T47D (cell line): ENCODE measurements at regions not wholly inside any gene's neighbourhood (a gene's known extent, or its start where the extent isn't known, plus 50 kb on each side); places are given as distances from the start of the nearest gene placed in this dataset.
"Not testable (repeated sequence)": the region's sequence is repeated elsewhere in the genome, so short reads cannot be mapped to it uniquely, and the experiment has no call there.

ENCODE experiments used
- DNase-seq, 2 experiments: peaks; one replicate each; pipeline versions ENCODE4 v3.0.0 to v3.0.0-alpha.2; 2011 to 2012; ENCODE audit warnings: low read depth in 1 of 2, low spot score in 1 of 2
- JUND ChIP-seq: IDR thresholded peaks from 2 replicates; pipeline ENCODE4 v1.6.1; 2012; ENCODE audit warnings: low read depth
- in situ Hi-C: cut with HindIII; loops from 2 replicates; pipeline ENCODE4 v1.10.0; 2016; ENCODE audit warnings: low sequenced_read_pairs, low pct_unique_long_range_greater_than_20kb

- in situ Hi-C loops, result no loop called here
- no peak for DNase-seq
Observed at GRCh38 chr2:2587354-2587753, 256.3 kb upstream of the MYT1L start.

GRCh38 chr2:2586931-2587330 lies 255.9 kb upstream of the MYT1L start:
- no peak for DNase-seq
- no peak for TF ChIP-seq JUND
- in situ Hi-C loops, result no loop called here

More at GRCh38 chr2:2587354-2587753, 256.3 kb upstream of the MYT1L start:
- TF ChIP-seq JUND, result no peak

- DNase-seq, result no peak
- in situ Hi-C loops, result no loop called here
- TF ChIP-seq JUND, result no peak
Observed at GRCh38 chr2:2586068-2586776, 255.1 kb upstream of the MYT1L start.

- DNase-seq, result no peak
- in situ Hi-C loops, result no loop called here
- no peak for TF ChIP-seq JUND
Observed at GRCh38 chr2:2582998-2583545, 252.0 kb upstream of the MYT1L start.

GRCh38 chr2:2581331-2582159 lies 250.5 kb upstream of the MYT1L start:
- no peak for DNase-seq
- in situ Hi-C loops, result no loop called here
- no peak for TF ChIP-seq JUND

- DNase-seq, in situ Hi-C loops: not testable (repeated sequence)
Observed at GRCh38 chr2:2580841-2581240, 249.8 kb upstream of the MYT1L start.

- in situ Hi-C loops, result no loop called here
- no peak for TF ChIP-seq JUND
- no peak for DNase-seq
Observed at GRCh38 chr2:2580341-2580740, 249.3 kb upstream of the MYT1L start.

GRCh38 chr2:2579814-2580213 lies 248.7 kb upstream of the MYT1L start:
- no peak for DNase-seq
- TF ChIP-seq JUND, result no peak
- in situ Hi-C loops, result no loop called here

- TF ChIP-seq JUND, result no peak
- in situ Hi-C loops, result no loop called here
- no peak for DNase-seq
Observed at GRCh38 chr2:2577407-2577831, 246.3 kb upstream of the MYT1L start.

- DNase-seq, result no peak
- no peak for TF ChIP-seq JUND
- in situ Hi-C loops, result no loop called here
Observed at GRCh38 chr2:2575870-2576386, 244.9 kb upstream of the MYT1L start.

- in situ Hi-C loops, result no loop called here
- no peak for TF ChIP-seq JUND
- DNase-seq, result no peak
Observed at GRCh38 chr2:2575181-2575577, 244.1 kb upstream of the MYT1L start.

GRCh38 chr2:2574401-2575180 lies 243.5 kb upstream of the MYT1L start:
- no peak for DNase-seq
- no peak for TF ChIP-seq JUND
- in situ Hi-C loops, result no loop called here
